ENCODE measurements at regions not wholly inside any gene's neighbourhood (a gene's known extent, or its start where the extent isn't known, plus 50 kb on each side); places are given as distances from the start of the nearest gene placed in this dataset.

- Mint-ChIP-seq H3K4me1 (ENCODE audit: low read depth, unreplicated experiment) (no peaks in the 10 kb centered on the region), H3K36me3 (ENCODE audit: insufficient read depth, unreplicated experiment) (no peaks in the 10 kb centered on the region), H3K9me3 (ENCODE audit: unreplicated experiment) (no peaks in the 10 kb centered on the region), H3K27ac (ENCODE audit: unreplicated experiment) (no peak overlapping the region), H3K27me3 (ENCODE audit: insufficient read depth, unreplicated experiment) (peaks cover 5% of the 10 kb centered on the region), H3K4me3 (ENCODE audit: unreplicated experiment) (no peak overlapping the region)
- ChIA-PET POLR2A (no interaction called here), CTCF (no interaction called here)
- no TSS peak for BruUV-seq (replicated peaks)
- no peaks in the 10 kb centered on the region for H3K27me3 ChIP-seq (replicated peaks; ENCODE audit: control insufficient read depth, insufficient read depth, low read length)
- H3K4me1 ChIP-seq, result no peaks in the 10 kb centered on the region
- TF ChIP-seq CTCF (IDR thresholded peaks at IDR 0.05; ENCODE audit: insufficient read depth in 1 of 2, low read depth in 1 of 2, low read length in 1 of 2, severe bottlenecking in 1 of 2, unreplicated experiment in 1 of 2), result no peak
- H3K9me3 ChIP-seq, result no peaks in the 10 kb centered on the region
- intact Hi-C loops (cut with micrococcal nuclease; ENCODE audit: unreplicated experiment), result no loop called here
- H3K4me3 ChIP-seq (ENCODE audit: low read depth, low read length), result no peak overlapping the region
- H3K36me3 ChIP-seq (ENCODE audit: control insufficient read depth, insufficient read depth, low read length), result no peaks in the 10 kb centered on the region
- no peak for DNase-seq
These were observed 271.7 kb upstream of the BTG1 start for GRCh38 chr12:92417373-92417772.

DNA sequence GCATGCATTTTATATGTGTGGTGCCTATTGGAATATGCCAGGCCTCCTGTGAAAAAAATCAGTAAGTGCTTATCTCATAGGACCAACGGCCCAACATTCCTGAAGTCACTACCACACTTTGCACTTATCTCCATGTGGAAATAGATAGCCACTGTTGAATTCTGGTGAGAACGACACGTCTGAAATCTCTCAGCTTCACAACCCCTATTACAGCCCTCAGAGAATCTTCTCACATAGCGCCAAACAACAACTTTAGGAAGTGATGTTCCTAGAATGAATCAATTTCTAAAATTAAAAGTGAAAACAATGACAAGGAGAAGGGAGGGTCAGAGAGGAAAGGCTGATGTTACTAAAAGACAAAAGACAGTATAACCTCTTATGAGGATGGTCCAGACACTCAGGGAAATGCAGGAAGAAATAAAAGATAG lies 270.8 kb upstream of the BTG1 start:
- H3K9me3 Mint-ChIP-seq (ENCODE audit: unreplicated experiment), result no peaks in the 10 kb centered on the region
- no peak for TF ChIP-seq CTCF (IDR thresholded peaks at IDR 0.05; ENCODE audit: insufficient read depth in 1 of 2, low read depth in 1 of 2, low read length in 1 of 2, severe bottlenecking in 1 of 2, unreplicated experiment in 1 of 2)
- ChIA-PET CTCF (no interaction called here), POLR2A (no interaction called here)
- H3K4me3 ChIP-seq (ENCODE audit: low read depth, low read length), result no peak overlapping the region
- peaks cover 5% of the 10 kb centered on the region for H3K27me3 Mint-ChIP-seq (ENCODE audit: insufficient read depth, unreplicated experiment)
- H3K27ac Mint-ChIP-seq (ENCODE audit: unreplicated experiment), result no peak overlapping the region
- no peaks in the 10 kb centered on the region for H3K4me1 Mint-ChIP-seq (ENCODE audit: low read depth, unreplicated experiment)
- H3K4me1 ChIP-seq, result no peaks in the 10 kb centered on the region
- H3K9me3 ChIP-seq, result no peaks in the 10 kb centered on the region
- H3K27me3 ChIP-seq (replicated peaks; ENCODE audit: control insufficient read depth, insufficient read depth, low read length), result no peaks in the 10 kb centered on the region
- DNase-seq, result no peak
- no peaks in the 10 kb centered on the region for H3K36me3 Mint-ChIP-seq (ENCODE audit: insufficient read depth, unreplicated experiment)
- no peaks in the 10 kb centered on the region for H3K36me3 ChIP-seq (ENCODE audit: control insufficient read depth, insufficient read depth, low read length)
- intact Hi-C loops (cut with micrococcal nuclease; ENCODE audit: unreplicated experiment), result no loop called here
- no peak overlapping the region for H3K4me3 Mint-ChIP-seq (ENCODE audit: unreplicated experiment)
- BruUV-seq (replicated peaks), result no TSS peak

- no peaks in the 10 kb centered on the region for H3K36me3 Mint-ChIP-seq (ENCODE audit: insufficient read depth, unreplicated experiment)
- H3K9me3 Mint-ChIP-seq (ENCODE audit: unreplicated experiment), result no peaks in the 10 kb centered on the region
- H3K27me3 Mint-ChIP-seq (ENCODE audit: insufficient read depth, unreplicated experiment), result peaks cover 5% of the 10 kb centered on the region
- no peaks in the 10 kb centered on the region for H3K27me3 ChIP-seq (replicated peaks; ENCODE audit: control insufficient read depth, insufficient read depth, low read length)
- H3K4me1 Mint-ChIP-seq (ENCODE audit: low read depth, unreplicated experiment), result no peaks in the 10 kb centered on the region
- H3K4me1 ChIP-seq, result no peaks in the 10 kb centered on the region
- H3K27ac Mint-ChIP-seq (ENCODE audit: unreplicated experiment), result no peak overlapping the region
- ChIA-PET CTCF (no interaction called here), POLR2A (no interaction called here)
- intact Hi-C loops (cut with micrococcal nuclease; ENCODE audit: unreplicated experiment), result no loop called here
- H3K4me3 ChIP-seq (ENCODE audit: low read depth, low read length), result no peak overlapping the region
- no TSS peak for BruUV-seq (replicated peaks)
- no peak for DNase-seq
- no peaks in the 10 kb centered on the region for H3K36me3 ChIP-seq (ENCODE audit: control insufficient read depth, insufficient read depth, low read length)
- no peaks in the 10 kb centered on the region for H3K9me3 ChIP-seq
- TF ChIP-seq CTCF (IDR thresholded peaks at IDR 0.05; ENCODE audit: insufficient read depth in 1 of 2, low read depth in 1 of 2, low read length in 1 of 2, severe bottlenecking in 1 of 2, unreplicated experiment in 1 of 2), result no peak
- no peak overlapping the region for H3K4me3 Mint-ChIP-seq (ENCODE audit: unreplicated experiment)
These were observed 268.8 kb upstream of the BTG1 start for GRCh38 chr12:92414170-92415070.

Data from Caco-2 (cell line).